A673 (cell line): ENCODE measurements at regions not wholly inside any gene's neighbourhood (a gene's known extent, or its start where the extent isn't known, plus 50 kb on each side); places are given as distances from the start of the nearest gene placed in this dataset.

ENCODE experiments used
- BruUV-seq: library from RNA; stranded (reverse); fragments of 400-500 nt; replicated peaks from 2 replicates; lab custom pipeline; 2021; lab: Mats Ljungman, UMichigan
- CTCF ChIA-PET: fragments of 300-600 bp; sonication (Branson Sonifier 250); formaldehyde crosslinking; loops from one replicate; lab custom pipeline; 2022; ENCODE audit warnings: antibody characterized with exemption; lab: Charles Lee
- POLR2A ChIA-PET: fragments of 300-600 bp; sonication (Branson Sonifier 250); formaldehyde crosslinking; loops from one replicate; lab custom pipeline; 2022; ENCODE audit warnings: antibody characterized with exemption; ENCODE audit not compliant: low non-redundant PET; lab: Charles Lee
- DNase-seq: peaks from one replicate; pipeline ENCODE4 v3.0.0-alpha.2; 2015; ENCODE audit warnings: low spot score
- H3K27ac ChIP-seq: fragments of 200-600 bp; sonication (generic); 2 replicates; pipeline ENCODE4 v1.5.1; 2016; ENCODE audit warnings: mixed run types, low read depth, mild to moderate bottlenecking, mixed read lengths, antibody characterized with exemption, low read length; ENCODE audit not compliant: poor library complexity, severe bottlenecking
- H3K27me3 ChIP-seq: fragments of 200-600 bp; sonication (generic); replicated peaks from 2 replicates; pipeline ENCODE4 v1.6.1; 2017; ENCODE audit warnings: mixed run types, low read depth, mild to moderate bottlenecking, mixed read lengths, antibody characterized with exemption, low read length; ENCODE audit not compliant: insufficient read depth, poor library complexity
- H3K36me3 ChIP-seq: fragments of 200-600 bp; sonication (generic); 2 replicates; pipeline ENCODE4 v1.6.1; 2016; ENCODE audit warnings: mixed run types, mild to moderate bottlenecking, mixed read lengths, antibody characterized with exemption, low read length; ENCODE audit not compliant: insufficient read depth, poor library complexity, severe bottlenecking
- H3K4me1 ChIP-seq: fragments of 200-600 bp; sonication (generic); 2 replicates; pipeline ENCODE4 v1.6.1; 2017; ENCODE audit warnings: mixed run types, mild to moderate bottlenecking, mixed read lengths, antibody characterized with exemption, low read length; ENCODE audit not compliant: insufficient read depth, poor library complexity, severe bottlenecking
- H3K4me3 ChIP-seq: fragments of 200-600 bp; sonication (generic); 2 replicates; pipeline ENCODE4 v1.5.1; 2016; ENCODE audit warnings: low read depth, mixed run types, mild to moderate bottlenecking, mixed read lengths, low read length; ENCODE audit not compliant: poor library complexity, severe bottlenecking
- H3K9me3 ChIP-seq: fragments of 200-600 bp; sonication (generic); 2 replicates; pipeline ENCODE4 v1.6.1; 2016; ENCODE audit warnings: mixed run types, low read depth, mild to moderate bottlenecking, mixed read lengths, antibody characterized with exemption, low read length; ENCODE audit not compliant: poor library complexity, severe bottlenecking
- CTCF ChIP-seq: fragments of 300-800, 200-600 bp; sonication (generic); conservative IDR thresholded peaks from 2 replicates; pipeline ENCODE4 v1.5.1; 2017; ENCODE audit warnings: low read depth, mild to moderate bottlenecking, antibody characterized with exemption, low read length, moderate library complexity, mixed read lengths
- EZH2 ChIP-seq: fragments of 200-600 bp; sonication (generic); IDR thresholded peaks from 2 replicates; pipeline ENCODE4 v1.6.1; 2017; ENCODE audit warnings: borderline replicate concordance, low read depth, mild to moderate bottlenecking, mixed read lengths, antibody characterized with exemption, low read length; ENCODE audit not compliant: poor library complexity, severe bottlenecking
- intact Hi-C: fragments of 100-400 bp; cut with micrococcal nuclease; formaldehyde crosslinking; loops from one replicate; pipeline ENCODE4 v1.10.0; 2022; ENCODE audit not compliant: unreplicated experiment

GRCh38 chr5:87155106-87155505, 112.6 kb upstream of the RASA1 start:
- Histone ChIP-seq H3K4me3 (no peak overlapping the region), H3K36me3 (no peaks in the 10 kb centered on the region), H3K4me1 (no peaks in the 10 kb centered on the region), H3K27ac (no peak overlapping the region), H3K27me3 (no peaks in the 10 kb centered on the region), H3K9me3 (no peaks in the 10 kb centered on the region)
- intact Hi-C loops, result no loop called here
- no peak for DNase-seq
- no peak for TF ChIP-seq EZH2
- TF ChIP-seq CTCF, result no peak
- BruUV-seq, result no TSS peak
- CTCF ChIA-PET, result no interaction called here
- POLR2A ChIA-PET, result no interaction called here

- TF ChIP-seq CTCF (no peak), EZH2 (no peak)
- no peak overlapping the region for H3K27ac ChIP-seq
- POLR2A ChIA-PET, result no interaction called here
- intact Hi-C loops, result no loop called here
- no peak for DNase-seq
- no peaks in the 10 kb centered on the region for H3K9me3 ChIP-seq
- CTCF ChIA-PET, result no interaction called here
- no peaks in the 10 kb centered on the region for H3K36me3 ChIP-seq
- BruUV-seq, result no TSS peak
- H3K27me3 ChIP-seq, result no peaks in the 10 kb centered on the region
- H3K4me1 ChIP-seq, result no peaks in the 10 kb centered on the region
- no peak overlapping the region for H3K4me3 ChIP-seq
Observed at GRCh38 chr5:87156631-87157030, 111.1 kb upstream of the RASA1 start.

DNA sequence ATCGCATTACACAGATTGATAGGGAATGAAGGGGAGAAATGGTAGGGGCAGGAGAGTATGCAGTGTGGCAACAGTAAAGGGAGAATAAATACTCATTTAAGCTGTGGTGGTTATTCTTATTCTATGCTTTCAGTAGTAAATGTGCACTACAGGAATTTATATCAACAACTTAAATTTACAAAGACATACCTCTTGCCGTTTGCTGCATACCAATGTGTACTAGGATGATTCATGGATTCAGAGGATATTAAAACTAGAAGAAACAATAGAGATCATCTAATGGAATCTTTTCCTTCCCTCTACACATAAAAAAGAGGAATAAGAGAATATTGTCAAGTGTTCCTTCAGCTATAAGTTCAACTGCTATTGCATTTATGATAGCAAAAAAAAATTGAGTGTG, 103.3 kb upstream of the RASA1 start:
- intact Hi-C loops, result no loop called here
- TF ChIP-seq CTCF, result no peak
- no peak for TF ChIP-seq EZH2
- no peak for DNase-seq
- Histone ChIP-seq H3K36me3 (no peaks in the 10 kb centered on the region), H3K4me3 (no peak overlapping the region), H3K4me1 (no peaks in the 10 kb centered on the region), H3K27me3 (no peaks in the 10 kb centered on the region), H3K27ac (no peak overlapping the region), H3K9me3 (no peaks in the 10 kb centered on the region)
- ChIA-PET CTCF (no interaction called here), POLR2A (no interaction called here)
- BruUV-seq, result no TSS peak
